Dermis blood vessel endothelial cell (primary cell): ENCODE measurements at regions not wholly inside any gene's neighbourhood (a gene's known extent, or its start where the extent isn't known, plus 50 kb on each side); places are given as distances from the start of the nearest gene placed in this dataset.
"Not testable (repeated sequence)": the region's sequence is repeated elsewhere in the genome, so short reads cannot be mapped to it uniquely, and the experiment has no call there.

Source experiments
- DNase-seq: peaks from one replicate; pipeline ENCODE4 v3.0.0; 2010

DNA sequence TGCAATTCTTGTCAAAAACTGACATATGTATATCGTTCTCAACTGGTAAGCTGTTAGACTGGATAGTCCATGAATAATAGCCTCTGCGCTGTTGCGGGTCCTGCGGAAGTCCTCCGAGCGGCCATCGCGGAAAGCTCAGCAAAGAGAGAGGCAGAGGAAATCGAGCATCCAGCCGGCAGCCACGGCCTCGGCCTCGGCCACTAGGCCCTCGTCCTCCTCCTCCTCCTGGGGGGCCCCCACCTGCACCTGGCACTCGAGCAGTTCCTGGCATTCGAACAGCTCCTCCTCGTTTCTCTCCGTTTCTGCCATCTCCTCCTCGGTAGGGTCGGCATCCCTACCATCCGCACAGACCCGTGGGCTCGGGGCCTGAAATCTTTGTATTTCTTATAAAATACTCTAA lies 111.2 kb upstream of the CYLC1 start:
- not testable (repeated sequence) for DNase-seq

DNA sequence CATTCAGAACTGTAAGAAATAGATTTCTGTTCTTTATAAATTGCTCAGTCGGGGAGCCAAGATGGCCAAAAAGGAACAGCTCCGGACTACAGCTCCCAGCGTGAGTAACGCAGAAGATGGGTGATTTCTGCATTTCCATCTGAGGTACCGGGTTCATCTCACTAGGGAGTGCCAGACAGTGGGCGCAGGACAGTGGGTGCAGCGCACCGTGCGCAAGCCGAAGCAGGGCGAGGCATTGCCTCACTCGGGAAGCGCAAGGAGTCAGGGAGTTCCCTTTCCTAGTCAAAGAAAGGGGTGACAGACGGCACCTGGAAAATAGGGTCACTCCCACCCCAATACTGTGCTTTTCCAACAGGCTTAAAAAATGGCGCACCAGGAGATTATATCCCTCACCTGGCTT lies 110.5 kb upstream of the CYLC1 start:
- DNase-seq = not testable (repeated sequence)

DNA sequence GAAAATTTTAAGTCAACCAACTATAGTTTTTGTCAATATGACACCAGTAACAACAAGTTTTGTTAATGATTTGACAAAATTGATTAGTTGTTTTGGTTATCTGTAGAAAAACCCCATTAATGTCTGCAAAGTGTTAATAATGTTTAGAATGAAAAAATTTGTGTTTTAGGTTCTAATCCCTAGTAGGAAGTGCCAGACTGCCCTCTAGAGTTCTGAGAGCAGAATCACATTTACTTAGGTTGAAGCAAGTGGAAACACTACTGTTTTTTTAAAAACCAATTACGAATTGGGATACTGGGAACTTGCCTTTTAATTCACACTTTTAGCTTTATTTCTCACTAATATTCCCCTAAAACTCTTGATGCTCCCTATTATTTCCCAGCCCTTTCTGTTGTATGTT lies 101.1 kb upstream of the CYLC1 start:
- DNase-seq = peak; percentile 0

DNA sequence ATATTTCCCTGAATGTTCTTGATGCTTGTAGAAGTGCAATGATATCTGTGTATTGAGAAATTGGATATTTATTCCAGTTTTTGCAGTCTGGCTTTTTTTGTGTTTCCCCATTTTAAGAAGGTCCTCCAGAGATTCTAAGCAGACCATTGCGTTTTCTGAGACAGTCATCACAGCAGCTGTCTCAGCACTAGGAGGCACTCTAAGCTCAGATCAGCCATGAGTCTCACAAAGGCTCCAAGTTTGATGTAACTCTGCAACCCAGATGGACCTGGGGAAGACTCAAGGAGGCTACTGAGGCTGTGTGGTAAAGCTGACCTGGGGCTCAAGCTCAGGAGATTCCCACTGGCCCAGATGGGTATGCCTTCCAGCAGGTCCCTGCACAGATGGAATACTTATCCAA lies 89.3 kb upstream of the CYLC1 start:
- no peak for DNase-seq
